ENCODE measurements at regions not wholly inside any gene's neighbourhood (a gene's known extent, or its start where the extent isn't known, plus 50 kb on each side); places are given as distances from the start of the nearest gene placed in this dataset.

DNA sequence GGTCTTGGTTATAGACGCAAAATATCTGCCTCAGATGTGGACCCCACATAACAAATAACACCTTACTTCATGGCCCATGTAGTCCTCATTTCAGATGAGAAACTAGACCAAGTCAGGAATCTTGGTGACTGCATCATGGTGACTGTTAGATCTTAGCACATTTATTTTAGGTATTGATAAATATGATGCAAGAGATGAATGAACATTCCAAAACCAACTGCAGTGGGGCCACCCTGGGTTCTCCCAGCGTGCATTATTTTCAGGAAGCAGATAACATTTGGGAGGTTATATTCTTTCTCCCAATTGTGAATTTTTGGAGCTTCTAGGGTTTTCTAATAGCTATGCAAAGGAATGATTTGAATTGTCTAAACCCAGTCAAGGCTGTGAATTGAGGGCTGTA lies 55.2 kb upstream of the PTGR2 start:
- TF ChIP-seq, protein P1, sequence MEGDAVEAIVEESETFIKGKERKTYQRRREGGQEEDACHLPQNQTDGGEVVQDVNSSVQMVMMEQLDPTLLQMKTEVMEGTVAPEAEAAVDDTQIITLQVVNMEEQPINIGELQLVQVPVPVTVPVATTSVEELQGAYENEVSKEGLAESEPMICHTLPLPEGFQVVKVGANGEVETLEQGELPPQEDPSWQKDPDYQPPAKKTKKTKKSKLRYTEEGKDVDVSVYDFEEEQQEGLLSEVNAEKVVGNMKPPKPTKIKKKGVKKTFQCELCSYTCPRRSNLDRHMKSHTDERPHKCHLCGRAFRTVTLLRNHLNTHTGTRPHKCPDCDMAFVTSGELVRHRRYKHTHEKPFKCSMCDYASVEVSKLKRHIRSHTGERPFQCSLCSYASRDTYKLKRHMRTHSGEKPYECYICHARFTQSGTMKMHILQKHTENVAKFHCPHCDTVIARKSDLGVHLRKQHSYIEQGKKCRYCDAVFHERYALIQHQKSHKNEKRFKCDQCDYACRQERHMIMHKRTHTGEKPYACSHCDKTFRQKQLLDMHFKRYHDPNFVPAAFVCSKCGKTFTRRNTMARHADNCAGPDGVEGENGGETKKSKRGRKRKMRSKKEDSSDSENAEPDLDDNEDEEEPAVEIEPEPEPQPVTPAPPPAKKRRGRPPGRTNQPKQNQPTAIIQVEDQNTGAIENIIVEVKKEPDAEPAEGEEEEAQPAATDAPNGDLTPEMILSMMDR (IDR thresholded peaks at IDR 0.05; ENCODE audit: low read length): no peak
- no peak for TF ChIP-seq EZH2 (IDR thresholded peaks at IDR 0.05; ENCODE audit: borderline replicate concordance, low read length)

Data from OCI-LY1 (cell line).